Endothelial cell of umbilical vein (primary cell): ENCODE measurements at regions not wholly inside any gene's neighbourhood (a gene's known extent, or its start where the extent isn't known, plus 50 kb on each side); places are given as distances from the start of the nearest gene placed in this dataset.

Experiments
- BruUV-seq: library from RNA; stranded (reverse); fragments of 400-500 nt; replicated peaks from 2 replicates; lab custom pipeline; 2021; lab: Mats Ljungman, UMichigan
- CTCF ChIA-PET: fragments of 300-600, 350-600 bp; sonication (Branson Sonifier 250); formaldehyde crosslinking; loops from one replicate; lab custom pipeline; 2021; ENCODE audit warnings: antibody characterized with exemption, inconsistent platforms; lab: Charles Lee
- POLR2A ChIA-PET: fragments of 300-600, 350-600 bp; sonication (Branson Sonifier 250); formaldehyde crosslinking; loops from one replicate; lab custom pipeline; 2021; ENCODE audit warnings: antibody characterized with exemption, inconsistent platforms; lab: Charles Lee
- DNase-seq: peaks from one replicate; pipeline ENCODE4 v3.0.0-alpha.2; 2011; ENCODE audit warnings: low read depth, low spot score
- FAIRE-seq: peaks from 2 replicates; lab custom pipeline; 2011; peaks lifted over from hg19 to GRCh38; lab: Jason Lieb, UNC
- H2AFZ ChIP-seq: 2 replicates; pipeline ENCODE4 v1.6.0; 2012; ENCODE audit warnings: low read depth, low read length, control low read depth, inconsistent platforms
- H3K27ac ChIP-seq: 2 replicates; pipeline ENCODE4 v1.5.1; 2011; ENCODE audit warnings: low read depth, mild to moderate bottlenecking, control low read depth, low read length, moderate library complexity; ENCODE audit not compliant: insufficient read depth
- H3K27me3 ChIP-seq, 2 experiments: 2 replicates each; pipeline versions ENCODE4 v1.6.0 to v1.6.1; 2011; ENCODE audit warnings: low read length in 2 of 2, mixed read lengths in 1 of 2; ENCODE audit not compliant: control insufficient read depth in 2 of 2, insufficient read depth in 2 of 2
- H3K36me3 ChIP-seq, 2 experiments: 2 replicates in 1 of 2; 3 replicates in 1 of 2; pipeline ENCODE4 v1.5.1; 2011; ENCODE audit warnings: low read length in 2 of 2, mild to moderate bottlenecking in 1 of 2, moderate library complexity in 1 of 2; ENCODE audit not compliant: control insufficient read depth in 2 of 2, insufficient read depth in 2 of 2; ENCODE audit errors: extremely low read depth in 1 of 2
- H3K4me1 ChIP-seq: 3 replicates; pipeline ENCODE4 v1.5.1; 2011; ENCODE audit warnings: mild to moderate bottlenecking, low read length; ENCODE audit not compliant: control insufficient read depth, insufficient read depth; ENCODE audit errors: extremely low read depth
- H3K4me2 ChIP-seq: 2 replicates; pipeline ENCODE4 v1.6.1; 2011; ENCODE audit warnings: low read length, control low read depth, mixed read lengths; ENCODE audit not compliant: insufficient read depth
- H3K4me3 ChIP-seq, 3 experiments: fragments of 200-600 bp in 1 of 3; sonication (generic), shearing (Covaris generic) in 1 of 3; replicated peaks in 1 of 3; 2 replicates each; pipeline ENCODE4 v1.5.1; 2011 to 2016; ENCODE audit warnings: control low read depth in 3 of 3, low read length in 3 of 3, mild to moderate bottlenecking in 2 of 3, inconsistent platforms in 1 of 3, low read depth in 1 of 3, moderate library complexity in 1 of 3; ENCODE audit not compliant: insufficient read depth in 1 of 3
- H3K79me2 ChIP-seq: 2 replicates; pipeline ENCODE4 v1.6.0; 2012; ENCODE audit warnings: low read length, inconsistent platforms; ENCODE audit not compliant: control insufficient read depth, insufficient read depth
- H3K9ac ChIP-seq: replicated peaks from 2 replicates; pipeline ENCODE3; 2011; ENCODE audit warnings: low read length, control low read depth; ENCODE audit not compliant: insufficient read depth; ENCODE audit errors: extremely low read depth
- H3K9me1 ChIP-seq: replicated peaks from 3 replicates; pipeline ENCODE4 v1.6.0; 2011; ENCODE audit warnings: mild to moderate bottlenecking, low read length; ENCODE audit not compliant: control insufficient read depth, insufficient read depth; ENCODE audit errors: extremely low read depth
- H3K9me3 ChIP-seq: replicated peaks from 2 replicates; pipeline ENCODE4 v1.5.1; 2012; ENCODE audit warnings: low read length, inconsistent platforms; ENCODE audit not compliant: control insufficient read depth, insufficient read depth
- H4K20me1 ChIP-seq: replicated peaks from 2 replicates; pipeline ENCODE3; 2011; ENCODE audit warnings: mild to moderate bottlenecking, low read length; ENCODE audit not compliant: control insufficient read depth, insufficient read depth; ENCODE audit errors: extremely low read depth
- CTCF ChIP-seq, 2 donors: IDR thresholded peaks; 1 replicate in 1 of 2; 2 replicates in 1 of 2; pipeline ENCODE4 v1.5.1; 2011; ENCODE audit warnings: low read length in 2 of 2, mild to moderate bottlenecking in 2 of 2, moderate library complexity in 2 of 2, control low read depth in 1 of 2, inconsistent platforms in 1 of 2, low read depth in 1 of 2; ENCODE audit not compliant: insufficient read depth in 1 of 2; ENCODE audit errors: extremely low read depth in 1 of 2
- EZH2 ChIP-seq: IDR thresholded peaks from 2 replicates; pipeline ENCODE4 v1.6.1; 2012; ENCODE audit warnings: borderline replicate concordance, low read depth, mild to moderate bottlenecking, moderate library complexity, low read length, inconsistent platforms; ENCODE audit not compliant: severe bottlenecking
- FOS ChIP-seq: IDR thresholded peaks from 2 replicates; pipeline ENCODE4 v1.6.1; 2011; ENCODE audit warnings: mild to moderate bottlenecking, low read length, moderate library complexity, borderline replicate concordance; ENCODE audit not compliant: insufficient read depth
- GATA2 ChIP-seq: IDR thresholded peaks from 2 replicates; pipeline ENCODE4 v1.7.0; 2011; ENCODE audit warnings: low read depth, mild to moderate bottlenecking, moderate library complexity, mixed read lengths, low read length; ENCODE audit not compliant: insufficient read length, insufficient read depth
- JUN ChIP-seq: IDR thresholded peaks from 2 replicates; pipeline ENCODE4 v1.6.1; 2011; ENCODE audit warnings: borderline replicate concordance, low read depth; ENCODE audit not compliant: insufficient read length, insufficient read depth
- MAX ChIP-seq: IDR thresholded peaks from 2 replicates; pipeline ENCODE4 v1.6.1; 2011; ENCODE audit not compliant: insufficient read depth, insufficient read length
- MYC ChIP-seq: IDR thresholded peaks from one replicate; pipeline ENCODE4 v1.6.1; 2011; ENCODE audit warnings: mild to moderate bottlenecking, low read depth, low read length
- POLR2A ChIP-seq: IDR thresholded peaks from 2 replicates; pipeline ENCODE4 v1.6.1; 2012; ENCODE audit warnings: low read depth, mild to moderate bottlenecking, control low read depth, low read length
- POLR2AphosphoS5 ChIP-seq: IDR thresholded peaks from 2 replicates; pipeline ENCODE4 v1.6.1; 2012; ENCODE audit warnings: low read depth, mild to moderate bottlenecking, control low read depth, low read length, moderate library complexity; ENCODE audit not compliant: insufficient read depth
- dilution Hi-C: fragments of 300-500 bp; cut with MboI; formaldehyde crosslinking; loops from one replicate; pipeline ENCODE4 v1.15.0; 2019; ENCODE audit warnings: low sequenced_read_pairs; ENCODE audit not compliant: extremely low pct_ligation_motif_present
- intact Hi-C: fragments of 100-400 bp; cut with micrococcal nuclease; formaldehyde crosslinking; loops from one replicate; pipeline ENCODE4 v1.10.0; 2022

- Histone ChIP-seq H4K20me1 (no peaks in the 10 kb centered on the region), H3K9me1 (no peaks in the 10 kb centered on the region), H3K4me3 (no peak overlapping the region), H3K4me1 (no peaks in the 10 kb centered on the region), H3K4me2 (no peak overlapping the region), H3K9ac (no peak overlapping the region), H3K79me2 (no peaks in the 10 kb centered on the region), H3K9me3 (no peaks in the 10 kb centered on the region), H3K27ac (no peak overlapping the region), H2AFZ (no peak overlapping the region), H3K36me3 (no peaks in the 10 kb centered on the region), H3K27me3 (no peaks in the 10 kb centered on the region)
- no TSS peak for BruUV-seq
- DNase-seq (no peak), FAIRE-seq (no peak)
- dilution Hi-C loops (no loop called here), intact Hi-C loops (no loop called here)
- TF ChIP-seq GATA2 (no peak), MYC (no peak), FOS (no peak)
- POLR2A ChIA-PET, result interaction anchor here (0.7 kb wide), 1 partner anchor 11 kb away, joined by 3 read pairs; no protein-coding TSS in a partner anchor
- CTCF ChIA-PET, result interaction anchor here (1.6 kb wide), 1 partner anchor 11 kb away, joined by 6 read pairs; no protein-coding TSS in a partner anchor
These were observed 89.0 kb downstream of the TNFAIP3 start for GRCh38 chr6:137956098-137956488.

DNA sequence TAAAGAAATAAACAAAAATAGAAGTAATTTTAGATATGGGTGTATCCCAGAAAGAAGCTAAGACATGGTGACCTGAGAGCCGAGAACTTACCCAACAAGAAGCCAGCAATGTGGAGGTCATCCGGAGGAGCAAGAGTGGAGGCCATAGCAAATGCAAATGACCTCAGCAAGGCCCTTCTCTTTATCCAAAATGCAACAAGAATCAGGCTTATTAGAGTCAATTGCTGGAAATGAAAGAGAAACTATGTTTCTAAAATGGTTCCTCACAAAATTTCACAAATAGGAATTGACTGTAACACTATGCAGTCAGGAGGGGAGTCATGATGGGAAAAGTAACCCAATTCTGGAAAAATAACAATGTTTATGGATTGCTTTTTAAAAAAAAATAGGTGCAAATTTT is 90.4 kb downstream of the TNFAIP3 start:
- no TSS peak for BruUV-seq
- TF ChIP-seq JUN, result no peak
- TF ChIP-seq GATA2, result no peak
- no peak for TF ChIP-seq EZH2
- no peak for TF ChIP-seq POLR2AphosphoS5
- no peak for TF ChIP-seq FOS
- no peak for TF ChIP-seq MYC
- no peak for TF ChIP-seq MAX
- no peak for TF ChIP-seq POLR2A
- no peak for TF ChIP-seq CTCF (IDR thresholded peaks at IDR 0.05; ENCODE audit: extremely low read depth in 1 of 2, insufficient read depth in 1 of 2, low read depth in 1 of 2, low read length in 2 of 2)
- H3K9ac ChIP-seq, result no peak overlapping the region
- no peak overlapping the region for H3K4me3 ChIP-seq
- H3K9me1 ChIP-seq, result no peaks in the 10 kb centered on the region
- H3K27me3 ChIP-seq, result no peaks in the 10 kb centered on the region
- H3K4me2 ChIP-seq, result no peak overlapping the region
- H3K79me2 ChIP-seq, result no peaks in the 10 kb centered on the region
- H3K9me3 ChIP-seq, result no peaks in the 10 kb centered on the region
- dilution Hi-C loops (no loop called here), intact Hi-C loops (no loop called here)
- no peak for DNase-seq
- no peaks in the 10 kb centered on the region for H3K4me1 ChIP-seq
- no peaks in the 10 kb centered on the region for H3K36me3 ChIP-seq
- ChIA-PET POLR2A (no interaction called here), CTCF (interaction anchor here (1.8 kb wide), 1 partner anchor 49 kb away, joined by 4 read pairs; no protein-coding TSS in a partner anchor)
- H4K20me1 ChIP-seq, result no peaks in the 10 kb centered on the region
- FAIRE-seq, result no peak
- no peak overlapping the region for H2AFZ ChIP-seq
- H3K27ac ChIP-seq, result no peak overlapping the region
